GM23338 (cell line): ENCODE measurements at regions not wholly inside any gene's neighbourhood (a gene's known extent, or its start where the extent isn't known, plus 50 kb on each side); places are given as distances from the start of the nearest gene placed in this dataset.

Source experiments
- ATAC-seq: fragments of 200-7000 bp; cut with Tn5 transposase; 3 replicates; pipeline ENCODE4 v1.9.1; 2020
- DNase-seq: peaks from one replicate; pipeline ENCODE4 v3.0.0-alpha.2; 2015; ENCODE audit warnings: low spot score
- H2AFZ ChIP-seq: fragments of 200-600 bp; sonication (generic); 2 replicates; pipeline ENCODE4 v1.8.0; 2016; ENCODE audit warnings: antibody characterized with exemption, mild to moderate bottlenecking, moderate library complexity
- H3F3A ChIP-seq: fragments of 200-600 bp; sonication (generic); replicated peaks from 2 replicates; pipeline ENCODE4 v1.8.0; 2017; ENCODE audit warnings: antibody characterized with exemption, mixed run types, low read depth
- H3K27ac ChIP-seq: fragments of 200-600 bp; sonication (generic); 2 replicates; pipeline ENCODE4 v1.6.1; 2016; ENCODE audit warnings: low read depth
- H3K27me3 ChIP-seq: fragments of 200-600 bp; sonication (generic); 2 replicates; pipeline ENCODE4 v1.8.0; 2016; ENCODE audit warnings: mild to moderate bottlenecking, mixed run types, moderate library complexity; ENCODE audit not compliant: insufficient read depth
- H3K36me3 ChIP-seq: fragments of 200-600 bp; sonication (generic); 2 replicates; pipeline ENCODE4 v1.8.0; 2016; ENCODE audit warnings: mild to moderate bottlenecking; ENCODE audit not compliant: insufficient read depth
- H3K4me1 ChIP-seq: fragments of 200-600 bp; sonication (generic); 2 replicates; pipeline ENCODE4 v1.8.0; 2016; ENCODE audit warnings: mild to moderate bottlenecking, moderate library complexity; ENCODE audit not compliant: insufficient read depth
- H3K4me2 ChIP-seq: fragments of 200-600 bp; sonication (generic); 2 replicates; pipeline ENCODE4 v1.7.1; 2017; ENCODE audit warnings: mixed run types
- H3K4me3 ChIP-seq: fragments of 200-600 bp; sonication (generic); 2 replicates; pipeline ENCODE4 v1.6.1; 2016; ENCODE audit warnings: mixed run types
- H3K79me2 ChIP-seq: fragments of 200-600 bp; sonication (generic); replicated peaks from 2 replicates; pipeline ENCODE4 v1.8.0; 2017; ENCODE audit warnings: mild to moderate bottlenecking; ENCODE audit not compliant: insufficient read depth
- H3K9me2 ChIP-seq: fragments of 200-600 bp; sonication (generic); 2 replicates; pipeline ENCODE4 v1.8.0; 2017; ENCODE audit not compliant: insufficient read depth
- H4K20me1 ChIP-seq: fragments of 200-600 bp; sonication (generic); replicated peaks from 2 replicates; pipeline ENCODE4 v1.8.0; 2017; ENCODE audit warnings: mild to moderate bottlenecking; ENCODE audit not compliant: insufficient read depth
- H3K27ac Mint-ChIP-seq: 2 replicates; pipeline ENCODE4 v1.8.0; 2020; ENCODE audit warnings: inconsistent platforms, mild to moderate bottlenecking, moderate library complexity, mixed read lengths
- H3K27me3 Mint-ChIP-seq: 3 replicates; pipeline ENCODE4 v1.8.0; 2022; ENCODE audit warnings: low read depth, mild to moderate bottlenecking, moderate library complexity, mixed read lengths, inconsistent platforms; ENCODE audit not compliant: insufficient read depth, poor library complexity
- H3K36me3 Mint-ChIP-seq: 3 replicates; pipeline ENCODE4 v1.8.0; 2021; ENCODE audit warnings: low read depth, mild to moderate bottlenecking, inconsistent platforms, moderate library complexity, mixed read lengths
- H3K4me1 Mint-ChIP-seq: 3 replicates; pipeline ENCODE4 v1.8.0; 2020; ENCODE audit warnings: mild to moderate bottlenecking, inconsistent platforms, mixed read lengths
- H3K4me3 Mint-ChIP-seq: 3 replicates; pipeline ENCODE4 v1.8.0; 2021; ENCODE audit warnings: moderate library complexity, mild to moderate bottlenecking, inconsistent platforms, mixed read lengths
- H3K9me3 Mint-ChIP-seq: 3 replicates; pipeline ENCODE4 v1.8.0; 2020; ENCODE audit warnings: moderate library complexity, mild to moderate bottlenecking, inconsistent platforms, mixed read lengths
- JUNB ChIP-seq: IDR thresholded peaks from one replicate; pipeline ENCODE4 v1.6.1; 2016; ENCODE audit warnings: antibody characterized with exemption; ENCODE audit not compliant: unreplicated experiment
- TF ChIP-seq, protein P1 (sequence below): fragments of 250-450 bp; sonication (Bioruptor Pico); IDR thresholded peaks from 2 replicates; pipeline ENCODE4 v1.5.0; 2020; ENCODE audit warnings: mild to moderate bottlenecking, moderate library complexity

DNA sequence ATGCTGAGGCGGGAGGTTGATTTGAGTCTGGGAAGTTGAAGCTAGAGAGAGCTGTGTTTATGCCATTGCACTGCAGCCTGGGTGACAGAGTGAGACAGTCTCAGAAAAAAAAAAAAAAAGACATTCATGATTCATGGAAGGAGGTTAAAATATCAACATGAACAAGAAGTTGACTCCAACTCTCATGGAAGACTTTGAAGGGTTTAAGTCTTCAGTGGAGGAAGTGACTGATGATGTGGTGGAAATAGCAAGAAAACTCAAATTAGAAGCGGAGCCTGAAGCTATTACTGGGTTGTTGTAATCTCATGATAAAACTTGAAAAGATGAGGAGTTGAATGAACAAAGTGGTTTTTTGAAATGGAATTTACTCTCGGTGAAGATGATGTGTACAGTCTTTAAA lies 491.8 kb downstream of the SQOR start:
- H3K9me2 ChIP-seq, result no peaks in the 10 kb centered on the region
- no peak overlapping the region for H2AFZ ChIP-seq
- H3K27ac ChIP-seq, result no peak overlapping the region
- no peaks in the 10 kb centered on the region for H3K79me2 ChIP-seq
- TF ChIP-seq, protein P1, sequence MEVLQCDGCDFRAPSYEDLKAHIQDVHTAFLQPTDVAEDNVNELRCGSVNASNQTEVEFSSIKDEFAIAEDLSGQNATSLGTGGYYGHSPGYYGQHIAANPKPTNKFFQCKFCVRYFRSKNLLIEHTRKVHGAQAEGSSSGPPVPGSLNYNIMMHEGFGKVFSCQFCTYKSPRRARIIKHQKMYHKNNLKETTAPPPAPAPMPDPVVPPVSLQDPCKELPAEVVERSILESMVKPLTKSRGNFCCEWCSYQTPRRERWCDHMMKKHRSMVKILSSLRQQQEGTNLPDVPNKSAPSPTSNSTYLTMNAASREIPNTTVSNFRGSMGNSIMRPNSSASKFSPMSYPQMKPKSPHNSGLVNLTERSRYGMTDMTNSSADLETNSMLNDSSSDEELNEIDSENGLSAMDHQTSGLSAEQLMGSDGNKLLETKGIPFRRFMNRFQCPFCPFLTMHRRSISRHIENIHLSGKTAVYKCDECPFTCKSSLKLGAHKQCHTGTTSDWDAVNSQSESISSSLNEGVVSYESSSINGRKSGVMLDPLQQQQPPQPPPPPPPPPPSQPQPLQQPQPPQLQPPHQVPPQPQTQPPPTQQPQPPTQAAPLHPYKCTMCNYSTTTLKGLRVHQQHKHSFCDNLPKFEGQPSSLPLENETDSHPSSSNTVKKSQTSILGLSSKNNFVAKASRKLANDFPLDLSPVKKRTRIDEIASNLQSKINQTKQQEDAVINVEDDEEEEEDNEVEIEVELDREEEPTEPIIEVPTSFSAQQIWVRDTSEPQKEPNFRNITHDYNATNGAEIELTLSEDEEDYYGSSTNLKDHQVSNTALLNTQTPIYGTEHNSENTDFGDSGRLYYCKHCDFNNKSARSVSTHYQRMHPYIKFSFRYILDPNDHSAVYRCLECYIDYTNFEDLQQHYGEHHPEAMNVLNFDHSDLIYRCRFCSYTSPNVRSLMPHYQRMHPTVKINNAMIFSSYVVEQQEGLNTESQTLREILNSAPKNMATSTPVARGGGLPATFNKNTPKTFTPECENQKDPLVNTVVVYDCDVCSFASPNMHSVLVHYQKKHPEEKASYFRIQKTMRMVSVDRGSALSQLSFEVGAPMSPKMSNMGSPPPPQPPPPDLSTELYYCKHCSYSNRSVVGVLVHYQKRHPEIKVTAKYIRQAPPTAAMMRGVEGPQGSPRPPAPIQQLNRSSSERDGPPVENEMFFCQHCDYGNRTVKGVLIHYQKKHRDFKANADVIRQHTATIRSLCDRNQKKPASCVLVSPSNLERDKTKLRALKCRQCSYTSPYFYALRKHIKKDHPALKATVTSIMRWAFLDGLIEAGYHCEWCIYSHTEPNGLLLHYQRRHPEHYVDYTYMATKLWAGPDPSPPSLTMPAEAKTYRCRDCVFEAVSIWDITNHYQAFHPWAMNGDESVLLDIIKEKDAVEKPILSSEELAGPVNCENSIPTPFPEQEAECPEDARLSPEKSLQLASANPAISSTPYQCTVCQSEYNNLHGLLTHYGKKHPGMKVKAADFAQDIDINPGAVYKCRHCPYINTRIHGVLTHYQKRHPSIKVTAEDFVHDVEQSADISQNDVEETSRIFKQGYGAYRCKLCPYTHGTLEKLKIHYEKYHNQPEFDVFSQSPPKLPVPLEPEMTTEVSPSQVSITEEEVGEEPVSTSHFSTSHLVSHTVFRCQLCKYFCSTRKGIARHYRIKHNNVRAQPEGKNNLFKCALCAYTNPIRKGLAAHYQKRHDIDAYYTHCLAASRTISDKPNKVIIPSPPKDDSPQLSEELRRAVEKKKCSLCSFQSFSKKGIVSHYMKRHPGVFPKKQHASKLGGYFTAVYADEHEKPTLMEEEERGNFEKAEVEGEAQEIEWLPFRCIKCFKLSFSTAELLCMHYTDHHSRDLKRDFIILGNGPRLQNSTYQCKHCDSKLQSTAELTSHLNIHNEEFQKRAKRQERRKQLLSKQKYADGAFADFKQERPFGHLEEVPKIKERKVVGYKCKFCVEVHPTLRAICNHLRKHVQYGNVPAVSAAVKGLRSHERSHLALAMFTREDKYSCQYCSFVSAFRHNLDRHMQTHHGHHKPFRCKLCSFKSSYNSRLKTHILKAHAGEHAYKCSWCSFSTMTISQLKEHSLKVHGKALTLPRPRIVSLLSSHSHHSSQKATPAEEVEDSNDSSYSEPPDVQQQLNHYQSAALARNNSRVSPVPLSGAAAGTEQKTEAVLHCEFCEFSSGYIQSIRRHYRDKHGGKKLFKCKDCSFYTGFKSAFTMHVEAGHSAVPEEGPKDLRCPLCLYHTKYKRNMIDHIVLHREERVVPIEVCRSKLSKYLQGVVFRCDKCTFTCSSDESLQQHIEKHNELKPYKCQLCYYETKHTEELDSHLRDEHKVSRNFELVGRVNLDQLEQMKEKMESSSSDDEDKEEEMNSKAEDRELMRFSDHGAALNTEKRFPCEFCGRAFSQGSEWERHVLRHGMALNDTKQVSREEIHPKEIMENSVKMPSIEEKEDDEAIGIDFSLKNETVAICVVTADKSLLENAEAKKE (CRISPR knock-in tag), result no peak
- H3F3A ChIP-seq, result no peaks in the 10 kb centered on the region
- no peaks in the 10 kb centered on the region for H3K27me3 ChIP-seq
- Mint-ChIP-seq H3K4me1 (no peaks in the 10 kb centered on the region), H3K27ac (no peak overlapping the region), H3K27me3 (no peaks in the 10 kb centered on the region), H3K9me3 (peaks cover 94% of the 10 kb centered on the region), H3K36me3 (peaks cover 34% of the 10 kb centered on the region), H3K4me3 (no peak overlapping the region)
- no peaks in the 10 kb centered on the region for H4K20me1 ChIP-seq
- H3K4me3 ChIP-seq, result no peak overlapping the region
- no peaks in the 10 kb centered on the region for H3K36me3 ChIP-seq
- DNase-seq (no peak), ATAC-seq (no peak)
- peaks cover 6% of the 10 kb centered on the region; the same call in 1 of the 2 replicates for H3K4me1 ChIP-seq
- no peak overlapping the region for H3K4me2 ChIP-seq

DNA sequence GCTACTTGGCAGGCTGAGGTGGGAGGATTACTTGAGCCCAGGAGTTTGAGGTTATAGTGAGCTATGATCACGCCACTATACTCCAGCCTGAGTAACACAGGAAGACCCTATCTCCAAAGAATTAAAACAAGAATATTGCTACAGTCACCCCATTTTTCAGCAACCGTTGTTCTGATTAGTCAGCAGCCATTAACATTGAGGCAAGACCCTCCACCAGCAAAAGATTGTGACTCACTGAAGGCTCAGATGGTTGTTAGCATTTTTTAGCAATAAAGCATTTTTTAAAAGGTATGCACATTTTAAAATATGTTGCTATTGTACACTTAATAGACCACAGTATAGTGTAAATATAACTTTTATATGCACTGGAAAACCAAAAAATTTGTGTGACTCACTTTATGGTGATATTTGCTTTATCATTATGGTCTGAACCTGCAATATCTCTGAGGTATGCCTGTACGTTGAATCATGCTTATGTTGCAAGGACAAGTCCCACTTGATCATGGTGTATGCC lies 492.6 kb downstream of the SQOR start:
- Histone ChIP-seq H3K4me3 (no peak overlapping the region), H3K9me2 (no peaks in the 10 kb centered on the region), H3K27me3 (no peaks in the 10 kb centered on the region), H3K27ac (no peak overlapping the region), H4K20me1 (no peaks in the 10 kb centered on the region), H3F3A (no peaks in the 10 kb centered on the region), H3K79me2 (no peaks in the 10 kb centered on the region), H3K36me3 (no peaks in the 10 kb centered on the region), H2AFZ (no peak overlapping the region), H3K4me1 (peaks cover 1% of the 10 kb centered on the region; the same call in 1 of the 2 replicates), H3K4me2 (no peak overlapping the region)
- DNase-seq, result no peak
- ATAC-seq, result no peak
- Mint-ChIP-seq H3K27ac (no peak overlapping the region), H3K4me1 (no peaks in the 10 kb centered on the region), H3K9me3 (peaks cover 94% of the 10 kb centered on the region), H3K27me3 (peaks cover 2% of the 10 kb centered on the region), H3K36me3 (peaks cover 38% of the 10 kb centered on the region), H3K4me3 (no peak overlapping the region)
- TF ChIP-seq JUNB, result no peak
- TF ChIP-seq, protein P1 (CRISPR knock-in tag), result no peak
